ENCODE measurements at regions not wholly inside any gene's neighbourhood (a gene's known extent, or its start where the extent isn't known, plus 50 kb on each side); places are given as distances from the start of the nearest gene placed in this dataset.

DNA sequence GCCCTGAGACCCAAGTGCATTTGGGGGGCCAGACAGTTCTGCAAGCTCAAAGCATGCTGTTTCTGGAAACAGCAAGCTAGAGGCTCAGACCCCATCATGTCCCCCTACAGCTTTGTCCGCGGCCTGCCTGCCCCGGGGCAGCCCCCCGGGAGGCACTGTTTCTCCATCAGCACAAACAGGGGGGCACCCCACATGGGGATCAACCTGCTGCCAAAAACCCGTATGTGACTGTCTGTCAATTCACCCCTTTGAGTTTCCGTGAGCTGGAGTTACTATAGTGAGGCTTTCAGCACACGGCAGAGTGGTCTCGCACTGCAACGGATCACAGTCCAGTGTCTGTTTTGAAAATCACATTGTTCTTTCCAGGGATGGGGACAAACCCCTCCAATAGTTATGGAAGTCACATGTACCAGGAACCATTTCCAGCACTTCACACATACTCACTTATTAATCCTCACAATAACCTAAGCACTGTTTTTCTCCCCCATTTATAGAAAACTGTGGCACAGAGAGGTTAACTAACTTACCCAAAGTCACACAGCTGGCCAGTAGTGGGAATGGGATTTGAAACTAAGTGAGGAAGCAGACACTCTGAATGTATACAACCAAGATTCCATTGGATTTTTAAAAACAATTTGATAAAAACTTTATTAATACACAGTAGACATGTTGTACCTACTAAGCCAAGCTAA is 269.0 kb downstream of the C16orf95 start:
- TF ChIP-seq EZH2 (IDR thresholded peaks at IDR 0.05; ENCODE audit: insufficient read depth, poor library complexity, severe bottlenecking) = no peak
- TF ChIP-seq EZH2phosphoT487 (IDR thresholded peaks at IDR 0.05; ENCODE audit: insufficient read depth, low read depth) = no peak

Data from GM23248 (cell line).